Natural killer cell treated with Interleukin-12 subunit alpha and Interleukin-12 subunit beta and Interleukin-15 and Interleukin-18, amount 100 ng/mL, for 72 hours (primary cell): ENCODE measurements at regions not wholly inside any gene's neighbourhood (a gene's known extent, or its start where the extent isn't known, plus 50 kb on each side); places are given as distances from the start of the nearest gene placed in this dataset.
"Not testable (repeated sequence)": the region's sequence is repeated elsewhere in the genome, so short reads cannot be mapped to it uniquely, and the experiment has no call there.

ENCODE experiments used
- ATAC-seq, 2 donors: fragments of 150-1000 bp; cut with Tn5 transposase in 1 of 2; sonication (Bioruptor Pico), chemical (Tn5 transposase) in 1 of 2; 2 replicates each; pipeline ENCODE4 v1.10.0; 2021
- DNase-seq: peaks from one replicate; pipeline ENCODE4 v3.0.0; 2022; ENCODE audit warnings: low spot score
- H3K27ac Mint-ChIP-seq, 2 donors: 1 replicate in 1 of 2; 2 replicates in 1 of 2; pipeline ENCODE4 v1.8.0; 2022; ENCODE audit warnings: mixed read lengths in 2 of 2, mild to moderate bottlenecking in 1 of 2, moderate library complexity in 1 of 2
- H3K27me3 Mint-ChIP-seq, 2 donors: 1 replicate in 1 of 2; 2 replicates in 1 of 2; pipeline ENCODE4 v1.8.0; 2022; ENCODE audit warnings: mixed read lengths in 2 of 2
- H3K36me3 Mint-ChIP-seq: one replicate; pipeline ENCODE4 v1.8.0; 2022; ENCODE audit warnings: mixed read lengths
- H3K4me1 Mint-ChIP-seq, 2 donors: 1 replicate in 1 of 2; 2 replicates in 1 of 2; pipeline ENCODE4 v1.8.0; 2022; ENCODE audit warnings: low read depth in 2 of 2, mixed read lengths in 2 of 2, mild to moderate bottlenecking in 1 of 2
- H3K4me3 Mint-ChIP-seq: one replicate; pipeline ENCODE4 v1.8.0; 2022; ENCODE audit warnings: mixed read lengths
- H3K9me3 Mint-ChIP-seq: 2 replicates; pipeline ENCODE4 v1.8.0; 2022; ENCODE audit warnings: mixed read lengths

- Mint-ChIP-seq H3K27me3 (no peaks in the 10 kb centered on the region), H3K4me1 (peaks cover 0 to 2% of the 10 kb centered on the region in 2 donors), H3K27ac (no peak overlapping the region), H3K4me3 (no peak overlapping the region), H3K9me3 (peaks cover 2% of the 10 kb centered on the region), H3K36me3 (no peaks in the 10 kb centered on the region)
- ATAC-seq (no peak), DNase-seq (no peak)
These were observed 163.8 kb upstream of the EPB41L3 start for GRCh38 chr18:5707586-5707985.

- Mint-ChIP-seq H3K9me3 (peaks cover 2% of the 10 kb centered on the region), H3K4me1 (peaks cover 0 to 2% of the 10 kb centered on the region in 2 donors), H3K4me3 (no peak overlapping the region), H3K36me3 (no peaks in the 10 kb centered on the region), H3K27ac (no peak overlapping the region), H3K27me3 (no peaks in the 10 kb centered on the region)
- ATAC-seq (no peak), DNase-seq (no peak)
These were observed 161.6 kb upstream of the EPB41L3 start for GRCh38 chr18:5705393-5705792.

GRCh38 chr18:5704847-5705246 lies 161.1 kb upstream of the EPB41L3 start:
- H3K9me3 Mint-ChIP-seq = peaks cover 2% of the 10 kb centered on the region
- H3K27ac Mint-ChIP-seq = no peak overlapping the region
- no peaks in the 10 kb centered on the region for H3K36me3 Mint-ChIP-seq
- ATAC-seq (peak in 1 of 2 donors; percentile 49), DNase-seq (no peak)
- H3K27me3 Mint-ChIP-seq = no peaks in the 10 kb centered on the region
- H3K4me3 Mint-ChIP-seq = no peak overlapping the region
- peaks cover 0 to 2% of the 10 kb centered on the region in 2 donors for H3K4me1 Mint-ChIP-seq

DNA sequence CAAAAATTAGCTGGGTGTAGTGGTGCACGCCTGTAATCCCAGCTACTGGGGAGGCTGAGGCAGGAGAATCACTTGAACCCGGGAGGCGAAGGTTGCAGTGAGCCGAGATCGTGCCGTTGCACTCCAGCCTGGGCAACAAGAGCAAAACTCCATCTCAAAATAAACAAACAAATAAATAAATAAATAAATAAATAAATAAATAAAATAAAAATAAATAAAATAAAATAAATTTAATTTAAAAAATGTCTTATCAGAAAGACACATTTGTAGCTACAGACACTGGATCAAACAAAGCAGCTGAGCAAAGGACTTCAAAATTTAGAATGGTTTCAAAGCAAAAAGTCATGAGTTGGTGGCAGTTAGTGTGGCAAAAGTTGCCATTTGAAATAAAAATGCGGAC lies 158.2 kb upstream of the EPB41L3 start:
- not testable (repeated sequence) for H3K4me3 Mint-ChIP-seq, DNase-seq, H3K36me3 Mint-ChIP-seq

GRCh38 chr18:5693699-5694294 lies 150.0 kb upstream of the EPB41L3 start:
- ATAC-seq (no peak), DNase-seq (no peak)
- H3K9me3 Mint-ChIP-seq = peaks cover 4% of the 10 kb centered on the region
- H3K36me3 Mint-ChIP-seq = no peaks in the 10 kb centered on the region
- no peaks in the 10 kb centered on the region for H3K27me3 Mint-ChIP-seq
- H3K27ac Mint-ChIP-seq = no peak overlapping the region
- H3K4me3 Mint-ChIP-seq = no peak overlapping the region
- H3K4me1 Mint-ChIP-seq = no peaks in the 10 kb centered on the region

More for the DNA sequence above, 158.2 kb upstream of the EPB41L3 start:
- not testable (repeated sequence) for H3K27me3 Mint-ChIP-seq, H3K9me3 Mint-ChIP-seq, H3K4me1 Mint-ChIP-seq, ATAC-seq, H3K27ac Mint-ChIP-seq

DNA sequence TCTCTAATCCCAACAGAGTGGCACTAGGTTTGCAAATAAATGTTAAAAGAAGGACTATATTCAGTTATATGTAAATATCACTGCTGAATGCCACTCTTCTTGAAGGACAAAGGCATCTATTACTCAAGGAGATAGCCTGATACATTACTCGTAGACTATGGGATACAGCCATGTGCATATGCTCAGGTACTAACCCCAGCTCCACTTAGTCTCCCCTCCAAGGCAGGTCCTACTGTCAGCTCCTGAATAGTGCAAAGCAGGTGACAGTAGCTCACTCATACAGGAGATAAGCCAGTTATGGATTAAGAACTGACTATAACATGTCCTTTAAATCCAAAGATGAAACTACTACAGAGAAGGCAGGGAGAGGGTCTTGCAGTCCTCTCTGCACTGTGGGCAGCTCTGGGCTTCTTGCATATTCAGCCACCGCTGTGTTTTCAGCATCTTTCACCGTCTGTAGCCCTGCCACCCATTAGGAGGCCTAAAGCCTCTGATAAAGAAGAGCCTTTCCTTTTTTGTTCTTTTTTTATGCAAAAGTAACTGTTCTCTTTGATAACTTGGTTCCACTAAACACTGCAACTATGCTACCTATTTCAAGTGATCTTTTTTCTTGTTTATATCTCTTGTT lies 135.1 kb upstream of the EPB41L3 start:
- ATAC-seq (no peak), DNase-seq (no peak)
- Mint-ChIP-seq H3K27ac (no peak overlapping the region), H3K27me3 (no peaks in the 10 kb centered on the region), H3K36me3 (no peaks in the 10 kb centered on the region), H3K4me3 (no peak overlapping the region), H3K4me1 (no peaks in the 10 kb centered on the region), H3K9me3 (peaks cover 5% of the 10 kb centered on the region)

- Mint-ChIP-seq H3K27ac (no peak overlapping the region), H3K4me1 (no peaks in the 10 kb centered on the region), H3K27me3 (no peaks in the 10 kb centered on the region), H3K4me3 (no peak overlapping the region), H3K9me3 (peaks cover 5% of the 10 kb centered on the region), H3K36me3 (no peaks in the 10 kb centered on the region)
- DNase-seq (no peak), ATAC-seq (no peak)
These were observed 134.5 kb upstream of the EPB41L3 start for GRCh38 chr18:5678278-5678677.

DNA sequence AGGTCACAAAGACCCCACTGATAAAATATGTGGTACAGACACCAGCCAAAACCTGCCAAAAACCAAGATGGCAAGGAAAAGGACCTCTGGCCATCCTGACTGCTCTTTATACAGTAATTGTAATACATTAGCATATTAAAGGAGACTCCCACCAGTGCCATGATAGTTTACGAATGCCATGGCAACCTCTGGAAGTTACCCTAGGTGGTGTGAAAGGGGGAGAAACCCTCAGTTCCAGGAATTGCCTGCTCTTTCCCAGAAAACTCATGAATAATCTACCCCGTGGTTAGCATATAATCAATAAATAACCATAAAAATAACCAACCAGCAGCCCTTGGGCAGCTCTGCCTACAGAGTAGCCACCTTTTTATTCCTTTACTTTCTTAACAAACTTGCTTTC lies 129.8 kb upstream of the EPB41L3 start:
- Mint-ChIP-seq H3K4me3 (no peak overlapping the region), H3K27me3 (no peaks in the 10 kb centered on the region), H3K9me3 (peaks cover 3% of the 10 kb centered on the region), H3K27ac (no peak overlapping the region), H3K4me1 (no peaks in the 10 kb centered on the region), H3K36me3 (no peaks in the 10 kb centered on the region)
- DNase-seq = no peak
- ATAC-seq = no peak

DNA sequence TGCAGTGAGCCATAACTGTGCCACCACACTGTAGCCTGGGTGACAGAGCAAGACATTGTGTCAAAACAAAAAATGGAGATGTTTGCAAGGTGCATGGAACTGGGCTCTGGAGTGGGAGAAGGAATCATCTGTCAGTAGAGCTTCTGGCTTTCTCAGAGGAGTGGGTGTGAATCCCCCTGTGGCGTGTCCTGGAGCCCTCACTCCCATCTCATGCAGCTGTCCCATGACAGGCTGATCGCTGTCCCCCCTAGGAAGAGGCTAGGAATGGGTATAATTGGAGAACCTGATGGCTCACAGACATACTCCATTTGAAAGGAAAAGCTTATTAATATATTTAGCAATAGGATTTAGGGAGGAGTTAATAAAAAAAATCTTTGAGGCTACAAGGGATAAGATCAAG lies 125.8 kb upstream of the EPB41L3 start:
- no peak for ATAC-seq
- DNase-seq = no peak
- no peaks in the 10 kb centered on the region for H3K27me3 Mint-ChIP-seq
- no peak overlapping the region for H3K4me3 Mint-ChIP-seq
- no peak overlapping the region for H3K27ac Mint-ChIP-seq
- H3K9me3 Mint-ChIP-seq = peaks cover 2% of the 10 kb centered on the region
- H3K4me1 Mint-ChIP-seq = no peaks in the 10 kb centered on the region
- H3K36me3 Mint-ChIP-seq = no peaks in the 10 kb centered on the region

- peaks cover 6% of the 10 kb centered on the region for H3K9me3 Mint-ChIP-seq
- DNase-seq (no peak), ATAC-seq (peak in 1 of 2 donors; percentile 44)
- H3K27ac Mint-ChIP-seq = no peak overlapping the region
- H3K4me3 Mint-ChIP-seq = no peak overlapping the region
- no peaks in the 10 kb centered on the region for H3K4me1 Mint-ChIP-seq
- H3K36me3 Mint-ChIP-seq = no peaks in the 10 kb centered on the region
- H3K27me3 Mint-ChIP-seq = no peaks in the 10 kb centered on the region
These were observed 124.4 kb upstream of the EPB41L3 start for GRCh38 chr18:5668087-5668715.

DNA sequence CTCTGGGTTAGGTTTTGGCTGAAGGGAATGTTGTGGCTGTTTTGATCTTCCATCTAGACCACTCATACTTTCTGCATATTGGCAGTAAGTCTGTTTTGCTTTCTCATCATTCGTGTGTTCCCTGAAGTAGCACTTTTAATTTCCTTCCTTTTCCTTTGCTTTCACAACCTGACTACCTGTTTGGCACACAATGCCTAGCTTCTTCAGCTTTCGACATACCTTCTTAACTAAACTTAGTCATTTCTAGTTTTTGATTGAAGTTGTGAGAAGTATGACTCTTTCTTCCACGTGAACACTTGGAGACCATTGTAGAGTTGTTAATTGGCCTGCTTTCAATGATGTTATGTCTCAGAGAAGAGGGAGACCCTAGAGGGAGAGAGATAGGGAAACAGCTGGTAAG lies 123.6 kb upstream of the EPB41L3 start:
- Mint-ChIP-seq H3K4me1 (no peaks in the 10 kb centered on the region), H3K4me3 (no peak overlapping the region), H3K27me3 (no peaks in the 10 kb centered on the region), H3K9me3 (peaks cover 7% of the 10 kb centered on the region), H3K36me3 (no peaks in the 10 kb centered on the region), H3K27ac (no peak overlapping the region)
- DNase-seq (no peak), ATAC-seq (no peak)

DNA sequence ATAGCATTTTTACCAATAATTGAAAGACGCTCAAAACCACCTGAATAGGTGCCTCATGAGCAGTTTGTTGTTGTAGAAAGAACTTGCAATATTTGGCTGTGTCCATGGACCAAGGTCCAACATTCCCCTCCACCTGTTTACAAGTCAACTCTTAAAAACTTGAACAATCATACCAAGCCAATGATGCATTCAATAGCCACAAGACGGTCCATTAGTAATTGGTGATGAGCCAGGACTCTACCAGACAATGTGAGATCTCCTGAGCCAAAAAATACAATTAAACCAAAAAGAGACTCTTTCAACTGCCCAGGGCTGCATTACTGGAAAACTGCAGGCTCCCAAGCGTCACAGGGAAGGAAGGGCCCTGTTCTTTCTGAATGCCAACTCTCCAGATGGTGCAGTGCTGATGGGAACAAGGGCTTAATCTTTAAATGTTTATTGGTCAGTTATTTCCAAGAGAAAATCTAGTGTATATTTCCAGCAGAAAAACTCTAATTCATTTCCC lies 118.8 kb upstream of the EPB41L3 start:
- H3K9me3 Mint-ChIP-seq = peaks cover 7% of the 10 kb centered on the region
- no peak overlapping the region for H3K27ac Mint-ChIP-seq
- ATAC-seq = no peak
- no peaks in the 10 kb centered on the region for H3K27me3 Mint-ChIP-seq
- no peaks in the 10 kb centered on the region for H3K4me1 Mint-ChIP-seq
- H3K36me3 Mint-ChIP-seq = no peaks in the 10 kb centered on the region
- no peak overlapping the region for H3K4me3 Mint-ChIP-seq
- no peak for DNase-seq

- Mint-ChIP-seq H3K27me3 (no peaks in the 10 kb centered on the region), H3K4me3 (no peak overlapping the region), H3K4me1 (no peaks in the 10 kb centered on the region), H3K36me3 (no peaks in the 10 kb centered on the region), H3K27ac (no peak overlapping the region), H3K9me3 (peaks cover 7% of the 10 kb centered on the region)
- ATAC-seq (no peak), DNase-seq (no peak)
These were observed 117.4 kb upstream of the EPB41L3 start for GRCh38 chr18:5661179-5661578.

- H3K4me3 Mint-ChIP-seq = no peak overlapping the region
- ATAC-seq (no peak), DNase-seq (no peak)
- H3K27me3 Mint-ChIP-seq = peaks cover 0 to 5% of the 10 kb centered on the region in 2 donors
- peaks cover 3% of the 10 kb centered on the region for H3K9me3 Mint-ChIP-seq
- H3K27ac Mint-ChIP-seq = no peak overlapping the region
- H3K36me3 Mint-ChIP-seq = no peaks in the 10 kb centered on the region
- no peaks in the 10 kb centered on the region for H3K4me1 Mint-ChIP-seq
These were observed 110.0 kb upstream of the EPB41L3 start for GRCh38 chr18:5653802-5654201.
